Stimulated activated CD4-positive, alpha-beta T cell treated with anti-CD3 and anti-CD28 coated beads, Interleukin-15, amount 100 ng/mL, for 1 hour (primary cell): ENCODE measurements at regions not wholly inside any gene's neighbourhood (a gene's known extent, or its start where the extent isn't known, plus 50 kb on each side); places are given as distances from the start of the nearest gene placed in this dataset.
"Not testable (repeated sequence)": the region's sequence is repeated elsewhere in the genome, so short reads cannot be mapped to it uniquely, and the experiment has no call there.

Experiments
- DNase-seq, 2 donors: peaks; one replicate each; pipeline ENCODE4 v3.0.0-alpha.2; 2020; ENCODE audit warnings: low read depth in 1 of 2, low spot score in 1 of 2

DNA sequence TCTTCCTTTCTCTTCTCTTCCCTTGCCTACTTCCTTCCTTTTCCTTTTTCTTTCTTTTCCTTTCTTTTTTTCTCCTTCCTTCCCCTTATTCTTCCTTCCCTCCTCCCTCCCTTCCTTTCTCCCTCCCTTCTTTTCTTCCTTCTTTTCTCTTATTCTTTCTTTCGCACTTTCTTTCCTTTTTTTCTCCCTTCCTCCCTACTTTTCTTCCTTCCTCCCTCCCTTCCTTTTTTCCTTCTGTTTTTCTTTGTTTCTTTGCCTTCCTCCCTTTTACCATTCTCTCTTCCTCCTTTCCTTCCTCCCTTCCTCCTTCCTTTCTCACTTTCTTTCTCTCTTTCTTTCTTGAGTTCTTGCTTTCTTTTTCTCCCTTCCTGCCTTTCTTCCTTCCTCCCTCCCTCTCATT lies 416.5 kb downstream of the ANKRD30B start:
- not testable (repeated sequence) for DNase-seq

DNA sequence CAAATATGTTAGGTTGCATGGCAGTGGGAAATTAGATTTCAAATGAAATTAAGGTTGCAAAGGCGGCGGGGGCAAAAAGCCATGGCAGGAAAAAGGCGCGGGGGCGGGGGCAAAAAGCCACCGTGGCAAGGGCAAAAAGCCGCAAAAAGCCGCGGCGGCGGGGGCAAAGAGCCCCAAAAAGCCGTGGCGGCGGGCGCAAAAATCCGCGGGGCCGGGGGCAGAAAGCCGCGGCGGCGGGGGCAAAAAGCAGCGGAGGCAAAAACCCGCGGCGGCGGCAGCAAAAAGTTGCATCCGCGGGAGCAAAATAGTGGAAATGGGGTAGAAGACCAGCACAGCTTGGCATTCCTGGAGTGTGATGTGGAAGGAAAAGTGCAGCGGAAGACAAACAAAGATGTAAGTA lies 417.1 kb downstream of the ANKRD30B start:
- no peak for DNase-seq

DNA sequence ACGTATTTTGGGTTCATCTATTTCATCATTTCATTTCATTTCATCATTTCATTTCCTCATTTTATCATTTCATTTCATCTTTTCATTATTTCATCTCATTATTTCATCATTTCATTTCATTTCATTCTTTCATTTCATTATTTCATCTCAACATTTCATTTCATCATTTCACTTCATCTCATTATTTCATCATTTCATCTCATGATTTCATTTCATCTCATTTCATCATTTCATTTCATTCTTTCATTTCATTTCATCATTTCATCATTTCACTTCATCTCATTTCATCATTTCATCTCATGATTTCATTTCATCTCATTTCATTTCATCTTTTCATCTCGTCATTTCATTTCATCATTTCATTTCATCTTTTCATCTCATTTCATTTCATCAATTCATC lies 445.1 kb downstream of the ANKRD30B start:
- not testable (repeated sequence) for DNase-seq

- DNase-seq, result not testable (repeated sequence)
Observed at GRCh38 chr18:15193813-15194212, 445.8 kb downstream of the ANKRD30B start.

DNA sequence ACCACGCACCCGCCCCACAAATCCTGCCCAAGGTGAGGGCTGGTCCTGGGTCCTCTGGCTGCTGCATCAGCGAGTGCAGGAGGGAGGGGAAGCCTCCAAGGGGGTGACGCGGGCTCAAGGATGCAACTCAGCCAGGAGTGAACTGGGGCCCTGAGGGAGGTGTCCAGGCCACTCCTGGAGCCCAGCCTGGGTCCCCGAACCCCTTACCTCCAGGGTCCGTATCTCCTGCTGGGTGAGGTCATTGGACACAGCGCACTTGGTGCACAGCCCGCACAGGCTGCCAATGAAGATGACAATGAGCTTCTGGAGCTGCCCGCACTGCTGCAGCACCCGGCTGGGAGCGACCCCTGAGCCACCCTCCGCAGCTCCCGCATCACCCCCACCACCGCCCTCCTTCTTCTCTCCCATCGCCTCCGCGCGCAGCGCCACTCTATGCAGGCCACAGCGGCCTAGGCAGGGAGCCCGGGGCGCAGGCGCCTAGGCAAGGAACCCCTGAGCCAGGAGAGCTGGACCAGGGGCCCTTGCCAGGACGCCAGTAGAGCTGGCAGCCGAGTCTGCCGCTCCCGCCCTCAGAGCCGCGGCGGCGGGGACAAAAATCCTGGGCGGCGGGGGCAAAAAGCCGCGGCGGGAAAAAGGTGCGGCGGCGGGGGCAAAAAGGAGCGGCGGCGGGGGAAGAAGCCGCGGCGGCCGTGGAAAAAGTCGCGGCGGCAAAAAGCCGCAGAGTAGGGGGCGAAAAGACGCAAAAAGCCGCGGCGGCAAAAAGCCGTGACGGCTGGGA lies 449.6 kb downstream of the ANKRD30B start:
- peak in 1 of 2 donors; percentile 0 for DNase-seq

- no peak for DNase-seq
Observed at GRCh38 chr18:15198116-15198389, 450.1 kb downstream of the ANKRD30B start.
